Left lobe of liver (tissue), 2 donors: ENCODE measurements at regions not wholly inside any gene's neighbourhood (a gene's known extent, or its start where the extent isn't known, plus 50 kb on each side); places are given as distances from the start of the nearest gene placed in this dataset.

Experiments
- ATAC-seq: fragments of 200-7000 bp; cut with Tn5 transposase; one replicate; pipeline ENCODE4 v1.9.1; 2020; ENCODE audit warnings: mild to moderate bottlenecking, moderate library complexity
- DNase-seq: peaks from one replicate; pipeline ENCODE4 v3.0.0-alpha.2; 2020; ENCODE audit warnings: low spot score
- donor health status: DM: no; HTN: no; CAD: no; lungs with moderate emphysema.
- donor health status: DM: no; HTN: yes; CAD: no.

DNA sequence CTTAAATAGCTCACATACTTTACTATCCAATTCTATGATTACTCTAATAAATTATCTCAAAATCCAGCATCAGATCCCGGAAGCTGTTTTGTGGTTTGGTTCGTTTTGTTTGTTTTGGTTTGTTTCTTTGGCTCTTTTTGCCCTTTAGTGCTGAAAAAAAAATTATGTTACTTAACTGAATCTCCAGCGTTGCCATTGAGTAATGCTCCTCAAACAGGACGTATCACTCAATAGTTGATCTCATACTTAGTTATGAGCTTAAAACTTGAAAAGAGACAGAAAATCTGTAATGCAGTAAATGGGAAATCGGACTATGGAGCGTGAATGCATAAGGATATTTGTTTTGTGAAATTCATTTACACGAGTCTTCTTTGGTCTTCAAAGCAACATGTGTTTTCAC lies 533.8 kb upstream of the TMPRSS15 start:
- DNase-seq: no peak
- ATAC-seq: no peak

DNA sequence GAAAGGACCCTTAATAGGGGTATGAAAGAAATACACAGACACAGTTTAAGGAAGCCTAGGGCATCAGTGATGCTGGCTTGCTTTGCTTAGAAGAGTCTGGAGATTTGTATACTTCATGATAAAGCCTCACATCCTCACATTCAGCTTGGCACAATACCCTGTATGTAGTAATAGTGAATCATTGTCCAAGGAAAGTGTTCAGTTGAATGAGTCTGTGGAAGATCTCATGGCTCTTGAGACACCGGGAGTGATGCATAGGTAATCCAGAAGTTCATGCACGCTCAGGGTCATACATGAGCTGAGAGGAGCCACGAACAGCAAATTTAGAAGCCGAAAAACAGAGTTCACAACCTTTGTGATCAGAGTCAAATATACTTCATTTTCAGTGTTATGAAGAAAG lies 537.2 kb upstream of the TMPRSS15 start:
- no peak for ATAC-seq
- DNase-seq: no peak

DNA sequence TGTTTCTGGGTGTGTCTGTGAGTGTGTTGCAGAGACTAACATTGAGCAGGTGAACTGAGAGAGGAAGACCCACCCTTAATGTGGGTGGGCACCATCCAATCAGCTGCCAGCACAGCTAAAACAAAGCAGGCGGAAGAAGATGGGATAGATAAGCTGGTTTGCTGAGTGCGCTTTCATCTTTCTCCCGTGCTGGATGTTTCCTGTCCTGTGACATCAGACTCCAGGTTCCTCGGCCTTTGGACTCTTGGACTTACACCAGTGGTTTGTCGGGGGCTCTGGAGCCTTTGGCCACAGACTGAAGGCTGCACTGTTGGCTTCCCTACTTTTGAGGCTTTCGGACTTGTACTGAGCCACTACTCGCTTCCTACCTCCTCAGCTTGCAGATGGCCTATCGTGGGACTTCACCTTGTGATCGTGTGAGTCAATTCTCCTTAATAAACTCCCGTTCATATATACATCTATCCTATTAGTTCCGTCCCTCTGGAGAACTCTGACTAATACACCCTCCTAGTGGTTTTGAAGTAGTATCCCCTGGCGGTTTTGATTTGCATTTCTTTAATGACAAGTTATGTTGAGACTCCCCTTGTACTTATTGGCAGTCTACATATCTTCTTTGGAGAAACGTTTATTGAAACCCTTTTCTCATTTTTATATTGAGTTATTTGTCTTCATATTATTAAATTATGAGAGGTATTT lies 546.6 kb upstream of the TMPRSS15 start:
- ATAC-seq (no peak), DNase-seq (no peak)

DNA sequence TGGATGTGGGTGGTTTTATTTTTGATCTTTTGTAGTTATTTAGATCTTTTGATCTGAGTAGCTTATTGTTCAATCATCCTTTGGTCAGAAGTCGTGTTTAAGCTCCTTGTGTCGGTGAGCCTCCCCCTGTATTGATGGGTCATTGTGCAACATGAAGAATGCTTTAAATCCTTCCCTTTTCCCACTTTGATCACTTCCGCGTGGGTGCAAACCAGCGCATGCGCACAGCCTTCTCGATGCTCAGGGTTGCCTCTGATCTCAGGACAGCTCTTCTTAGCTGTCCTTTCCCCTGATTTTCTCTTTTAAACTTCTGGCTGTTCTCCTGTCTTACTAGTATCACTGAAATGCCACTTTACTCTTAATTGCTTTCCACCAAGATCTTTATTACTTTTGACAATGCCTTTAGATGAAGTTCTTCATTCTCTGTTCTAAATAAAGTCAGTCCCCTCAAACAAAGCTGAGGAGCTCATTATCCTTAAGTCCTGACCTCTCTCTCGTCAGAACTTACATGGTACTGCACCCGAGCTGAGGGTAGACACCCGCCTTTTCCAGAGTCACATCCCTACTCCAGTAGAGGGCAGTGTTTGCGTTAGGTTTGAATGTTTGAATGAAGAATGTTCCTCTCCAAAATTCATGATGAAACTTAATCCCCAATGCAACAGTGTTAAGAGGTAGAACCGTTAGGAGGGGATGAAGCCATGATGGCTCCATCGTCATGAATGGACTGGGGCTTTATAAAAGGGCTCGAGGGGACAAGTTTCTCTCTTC lies 547.9 kb upstream of the TMPRSS15 start:
- DNase-seq (no peak), ATAC-seq (peak; percentile 75)

DNA sequence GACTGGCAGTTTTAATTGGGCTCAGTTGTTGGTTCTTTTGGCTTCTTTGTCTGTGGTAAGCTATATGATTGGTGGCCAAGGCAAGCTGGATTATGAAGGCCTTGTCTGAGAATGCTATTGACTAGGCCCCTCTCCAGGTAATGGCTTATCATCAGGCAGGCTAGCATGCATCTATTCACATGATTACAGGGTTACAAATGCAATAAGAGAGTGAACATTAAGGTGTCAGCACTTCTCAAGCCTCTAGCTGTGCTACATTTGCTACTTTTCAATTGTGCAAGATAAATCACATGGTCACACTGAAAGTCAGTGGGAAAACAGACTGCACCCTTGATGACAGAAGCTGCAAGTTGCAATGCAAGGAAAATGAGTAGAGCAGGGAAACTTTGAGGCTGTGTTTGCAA lies 550.9 kb upstream of the TMPRSS15 start:
- ATAC-seq (peak; percentile 37), DNase-seq (no peak)

DNA sequence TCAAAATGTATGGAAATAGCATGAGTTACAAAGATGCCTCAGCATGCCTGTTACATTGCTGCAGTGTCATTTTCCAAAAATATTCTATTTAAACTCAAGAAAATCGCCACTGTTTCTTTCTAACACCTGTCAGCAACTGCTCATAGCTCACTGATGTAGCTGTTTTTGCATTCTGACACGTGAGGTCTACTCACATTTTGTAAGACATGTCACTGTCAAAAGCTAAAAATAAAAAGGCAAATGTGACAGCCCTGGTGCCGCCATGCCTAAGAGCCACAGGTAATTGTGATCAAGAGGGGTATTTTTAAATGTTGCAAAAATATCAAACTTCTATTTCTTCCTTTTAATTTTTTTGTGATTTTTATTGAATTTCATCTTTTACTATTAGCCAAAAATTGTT lies 556.2 kb upstream of the TMPRSS15 start:
- no peak for DNase-seq
- ATAC-seq: no peak

DNA sequence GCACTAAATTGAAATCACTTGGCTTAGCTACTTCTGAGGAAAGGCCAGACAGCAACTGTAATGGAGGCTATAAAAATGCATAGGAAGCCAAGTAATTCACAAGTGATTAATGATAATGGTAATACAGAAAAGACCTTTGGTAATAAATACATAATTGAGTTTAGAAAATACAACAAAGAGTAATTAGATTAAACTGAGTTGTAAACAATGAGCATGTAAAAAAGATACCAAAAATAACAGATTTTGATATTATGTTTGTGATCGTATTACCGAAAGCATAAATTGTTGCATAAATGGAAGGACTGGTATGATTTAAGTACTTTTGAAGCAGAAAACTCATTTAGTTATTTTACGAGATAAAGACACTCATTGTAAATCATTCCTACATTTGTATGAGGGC lies 556.7 kb upstream of the TMPRSS15 start:
- ATAC-seq (no peak), DNase-seq (no peak)

DNA sequence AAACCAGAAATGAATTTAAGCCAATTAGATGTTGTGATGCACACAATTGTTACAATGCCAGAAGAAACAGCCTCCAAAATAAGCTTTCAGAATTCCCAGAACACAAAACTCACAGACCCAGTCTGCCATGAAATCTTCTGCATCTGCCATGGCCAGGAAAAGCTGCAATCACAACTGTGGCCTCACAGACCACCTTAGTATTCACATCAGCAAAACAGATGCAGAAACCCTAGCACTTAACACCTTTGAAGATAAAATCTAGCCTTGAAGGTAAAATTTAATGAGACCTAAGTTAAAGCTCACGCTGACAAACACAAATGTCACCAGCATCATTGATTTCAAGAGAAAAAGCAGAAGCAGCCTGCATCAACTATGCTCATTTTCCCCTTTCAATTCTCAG lies 566.8 kb upstream of the TMPRSS15 start:
- no peak for DNase-seq
- ATAC-seq: no peak

DNA sequence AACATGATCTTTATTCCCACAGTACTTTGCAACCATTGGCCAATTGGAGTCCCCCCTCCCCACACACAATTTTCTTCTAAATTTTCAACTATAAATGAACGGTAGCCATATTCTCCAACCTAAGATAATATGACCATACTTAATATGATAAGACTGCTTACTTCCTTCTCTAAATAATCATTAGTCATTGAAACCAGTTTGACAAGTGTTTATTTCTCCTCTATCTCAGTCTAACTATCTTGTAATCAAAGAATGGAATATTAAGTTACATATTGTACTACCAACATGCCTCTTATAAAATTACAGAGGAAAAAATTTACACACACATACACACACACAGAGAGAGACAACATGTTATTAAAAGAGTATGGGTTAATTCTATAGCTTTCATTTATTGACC lies 567.4 kb upstream of the TMPRSS15 start:
- ATAC-seq: no peak
- DNase-seq: no peak

DNA sequence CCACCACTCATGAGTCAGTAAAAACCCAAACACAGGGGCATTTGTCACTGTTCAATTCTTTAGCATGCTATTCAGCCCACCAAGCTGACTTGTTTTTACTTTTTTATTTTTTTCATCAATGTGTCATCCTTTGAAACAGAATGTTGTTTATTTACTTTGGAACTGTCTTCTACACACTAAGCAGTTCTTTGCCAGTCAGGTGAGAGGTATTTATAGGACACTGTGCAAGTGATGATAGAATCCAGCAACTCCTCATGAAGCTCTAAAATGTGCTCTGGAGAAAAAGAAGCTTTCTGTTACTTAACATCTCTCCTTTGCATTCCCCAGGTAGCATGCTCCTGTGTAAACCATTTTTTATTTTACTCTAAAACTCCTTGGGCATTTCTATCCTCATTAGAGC lies 582.0 kb upstream of the TMPRSS15 start:
- DNase-seq (no peak), ATAC-seq (no peak)

DNA sequence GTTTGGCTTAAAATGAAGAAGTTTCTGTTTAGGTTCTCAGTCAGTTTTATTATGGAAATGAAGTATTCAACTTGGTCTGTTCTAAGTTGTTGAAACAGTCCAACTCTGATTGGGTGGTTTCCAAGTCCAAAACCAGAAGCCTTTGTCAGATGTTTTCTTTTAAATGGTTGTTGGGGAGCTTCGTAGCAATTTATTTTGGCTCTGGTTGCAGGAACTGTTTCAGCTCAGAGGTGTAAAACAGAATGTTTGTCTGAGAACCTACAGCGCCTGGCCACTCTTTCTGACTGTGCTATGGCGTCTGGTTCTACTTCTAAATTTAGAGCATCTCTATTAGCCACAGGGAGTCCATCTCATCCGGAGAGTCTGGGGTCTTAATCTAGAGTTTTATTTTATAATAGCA lies 582.6 kb upstream of the TMPRSS15 start:
- DNase-seq: no peak
- no peak for ATAC-seq

DNA sequence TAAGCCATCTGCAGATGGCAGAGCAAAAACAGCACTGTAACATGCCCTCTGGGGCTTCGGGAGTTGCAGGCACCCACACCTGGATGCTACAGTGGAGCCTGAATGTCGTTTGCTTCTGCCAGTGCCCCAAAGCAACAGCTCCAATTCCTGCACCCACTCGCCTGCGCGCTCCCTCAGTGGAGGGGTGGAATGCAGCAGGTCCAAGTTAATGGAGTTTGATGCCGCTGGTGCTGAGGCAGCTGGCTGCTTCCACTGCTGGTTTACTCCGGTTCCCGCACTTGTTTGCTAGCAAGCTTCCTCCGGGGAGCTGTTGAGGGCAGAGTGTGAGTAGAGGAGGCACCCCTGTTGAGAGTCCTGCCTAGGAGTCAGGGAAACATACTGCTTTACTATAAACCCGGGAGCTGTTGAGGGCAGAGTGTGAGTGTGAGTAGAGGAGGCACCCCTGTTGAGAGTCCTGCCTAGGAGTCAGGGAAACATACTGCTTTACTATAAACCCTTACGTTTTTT lies 584.0 kb upstream of the TMPRSS15 start:
- DNase-seq: no peak
- ATAC-seq: no peak

DNA sequence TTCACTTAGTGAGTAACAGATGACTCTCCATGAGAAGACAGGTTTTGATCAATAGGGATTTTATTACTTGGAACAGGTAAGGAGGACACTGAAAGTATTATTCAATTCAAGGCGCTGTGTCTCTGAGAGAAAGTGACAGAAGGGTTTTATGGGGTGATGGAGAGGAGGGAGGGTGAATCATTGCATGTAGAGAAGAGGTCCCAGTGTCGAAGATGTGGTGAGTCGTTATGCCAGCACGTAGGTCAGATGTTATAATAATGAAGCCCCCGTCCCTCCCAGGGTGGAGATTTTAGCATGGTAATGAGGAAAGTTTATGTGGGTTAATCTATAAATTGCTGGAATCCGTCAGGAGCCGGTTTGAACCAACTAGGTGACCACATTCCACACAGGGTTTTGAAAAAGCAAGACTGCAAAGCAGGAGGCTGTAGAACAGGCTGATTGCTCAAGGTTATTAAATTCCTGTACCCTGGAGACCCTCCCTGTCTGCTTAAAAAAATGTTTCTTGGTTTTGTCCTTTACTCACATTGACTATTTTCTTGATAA lies 586.4 kb upstream of the TMPRSS15 start:
- no peak for ATAC-seq

DNA sequence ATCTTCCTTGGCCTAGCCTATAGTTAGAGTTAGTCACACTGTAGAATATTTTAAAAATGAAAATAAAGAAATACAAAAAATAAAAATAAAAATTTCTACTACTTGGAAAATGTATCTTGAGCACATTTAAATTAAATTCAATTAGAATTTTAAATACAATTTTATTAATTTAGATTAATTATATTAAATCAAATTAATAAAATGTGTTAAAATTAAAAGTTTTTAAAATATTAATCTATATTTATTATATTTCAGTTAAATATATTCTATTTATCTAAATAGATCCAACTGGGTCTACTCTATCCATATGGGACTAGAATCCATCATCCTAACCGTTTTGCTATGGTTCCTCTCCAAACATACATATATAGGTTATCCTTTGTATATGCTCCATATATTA lies 588.3 kb upstream of the TMPRSS15 start:
- DNase-seq: no peak
- no peak for ATAC-seq

More for the DNA sequence above, 586.4 kb upstream of the TMPRSS15 start:
- no peak for DNase-seq

DNA sequence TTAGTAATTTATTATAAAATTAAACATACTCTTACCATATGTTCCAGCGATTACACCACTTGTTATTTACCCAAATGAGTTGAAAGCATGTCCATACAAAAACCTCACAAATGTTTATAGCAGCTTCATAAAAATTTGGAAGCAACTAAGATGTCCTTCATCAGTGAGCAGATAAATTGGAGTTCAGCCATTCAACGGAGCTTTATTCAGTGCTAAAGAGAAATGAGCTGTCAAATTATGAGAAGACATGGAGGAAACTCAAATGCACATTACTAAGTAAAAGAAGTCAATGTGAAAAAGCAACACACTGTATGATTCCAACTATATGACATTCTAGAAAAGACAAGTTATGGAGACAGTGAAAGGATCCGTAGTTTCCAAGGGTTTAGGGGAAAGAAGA lies 606.7 kb upstream of the TMPRSS15 start:
- no peak for ATAC-seq
- no peak for DNase-seq

DNA sequence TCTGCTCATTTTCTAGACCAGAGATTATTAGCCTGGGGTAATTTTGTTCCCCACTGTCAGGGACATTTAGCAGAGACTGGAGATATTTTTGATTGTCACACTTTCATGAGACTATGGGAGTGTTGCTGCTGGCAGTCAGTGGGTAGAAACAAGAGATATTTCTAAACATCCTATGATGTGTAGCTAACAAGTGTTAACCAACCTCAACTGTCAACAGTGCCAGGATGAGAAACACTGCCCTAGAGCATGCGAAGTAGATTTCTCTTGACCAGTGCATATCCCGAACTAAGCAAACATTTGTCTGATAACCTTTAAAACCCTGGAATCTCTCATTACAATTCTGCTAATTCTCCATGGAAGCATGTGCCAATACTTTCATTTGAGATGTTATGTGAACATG lies 607.4 kb upstream of the TMPRSS15 start:
- no peak for ATAC-seq
- DNase-seq: no peak

DNA sequence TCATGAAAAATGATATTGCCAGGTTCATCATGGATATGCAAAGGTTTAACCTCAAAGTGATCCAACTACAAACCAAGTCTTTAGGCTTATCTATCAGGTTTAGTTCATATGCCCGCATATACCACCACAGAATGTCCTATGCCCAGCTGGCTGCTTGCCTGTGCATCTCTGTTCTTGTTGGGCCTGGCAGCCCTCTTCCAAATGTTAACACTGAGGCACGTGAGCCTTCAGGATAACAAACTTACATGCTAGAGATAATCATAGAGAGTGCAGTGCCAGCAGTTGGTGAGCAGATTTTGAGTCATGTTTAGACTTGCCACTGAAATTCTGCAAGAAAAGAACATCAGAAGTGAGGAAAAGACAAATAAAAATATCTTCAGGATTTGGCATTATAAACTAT lies 607.9 kb upstream of the TMPRSS15 start:
- DNase-seq: no peak
- no peak for ATAC-seq

DNA sequence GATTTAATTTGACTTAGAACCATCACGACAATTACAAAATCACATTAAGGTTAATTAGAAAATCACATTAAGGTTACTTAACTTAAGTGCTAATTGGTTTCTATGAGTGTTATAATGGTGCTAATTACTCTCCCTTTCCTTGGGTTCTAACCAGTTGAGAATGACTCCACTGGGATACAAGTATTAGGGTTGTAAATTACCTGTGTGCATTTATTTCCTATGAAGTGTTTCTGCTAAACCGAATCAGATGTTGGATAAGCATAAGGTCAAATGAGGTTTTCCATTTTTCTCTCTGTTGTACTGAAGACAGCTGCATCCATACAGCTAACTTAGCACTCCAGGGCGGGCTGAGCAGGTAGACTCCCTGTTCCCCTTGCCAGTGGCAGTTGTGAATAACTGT lies 610.3 kb upstream of the TMPRSS15 start:
- no peak for ATAC-seq
- DNase-seq: no peak

DNA sequence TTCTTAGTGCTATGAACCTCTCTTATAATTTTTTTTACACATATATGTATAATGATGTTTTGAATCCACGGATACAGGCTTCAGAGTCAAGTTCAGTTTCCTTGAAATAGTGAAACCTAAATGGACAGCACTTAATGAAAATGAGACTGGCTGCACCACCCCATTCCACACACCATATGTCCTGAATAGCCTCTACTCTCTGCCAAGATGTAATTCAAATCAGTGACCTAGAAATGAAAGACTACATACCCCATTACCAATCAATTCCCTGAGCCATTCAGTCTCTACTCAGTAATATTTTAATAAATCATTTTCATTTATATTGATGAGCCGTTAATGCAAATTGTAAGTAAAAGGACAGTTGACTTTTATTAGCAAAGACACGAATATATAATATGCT lies 614.9 kb upstream of the TMPRSS15 start:
- ATAC-seq: no peak
- no peak for DNase-seq

DNA sequence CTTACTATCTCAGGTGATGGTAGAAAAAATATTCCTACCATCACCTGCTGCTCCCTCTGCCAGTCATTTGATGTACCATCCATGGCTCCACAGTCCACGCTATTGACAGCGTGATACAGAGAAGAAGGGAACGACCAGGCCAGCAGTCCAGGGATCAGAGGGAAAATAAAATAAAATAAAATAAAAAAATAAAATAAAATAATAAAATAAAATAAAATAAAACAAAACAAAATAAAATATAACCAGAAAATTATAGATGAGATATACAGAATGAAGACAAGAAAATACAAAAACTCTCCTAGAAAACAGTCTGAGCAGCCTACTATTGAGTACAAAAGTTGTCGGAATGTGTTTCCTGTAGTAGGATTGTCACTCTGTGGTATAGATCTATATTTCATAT lies 619.4 kb upstream of the TMPRSS15 start:
- DNase-seq (no peak), ATAC-seq (no peak)

DNA sequence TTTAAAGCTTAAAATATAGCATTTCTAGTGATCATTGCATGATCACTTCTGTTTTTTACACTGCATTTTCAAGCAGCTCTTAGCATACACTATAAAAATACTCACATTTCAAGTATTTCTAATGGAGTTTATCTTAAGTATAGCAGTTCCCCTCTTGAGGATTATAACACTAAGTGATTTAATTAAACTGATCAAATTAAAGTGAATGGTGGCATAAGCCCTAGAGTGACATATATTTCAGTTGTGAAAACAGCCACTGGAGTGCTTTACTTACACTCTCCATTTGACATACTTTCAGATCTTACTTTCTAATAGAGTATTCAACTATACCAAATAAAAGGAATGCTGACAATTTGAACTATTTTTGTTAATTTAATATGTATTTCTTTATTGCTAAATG lies 623.3 kb upstream of the TMPRSS15 start:
- no peak for ATAC-seq
- DNase-seq: no peak

DNA sequence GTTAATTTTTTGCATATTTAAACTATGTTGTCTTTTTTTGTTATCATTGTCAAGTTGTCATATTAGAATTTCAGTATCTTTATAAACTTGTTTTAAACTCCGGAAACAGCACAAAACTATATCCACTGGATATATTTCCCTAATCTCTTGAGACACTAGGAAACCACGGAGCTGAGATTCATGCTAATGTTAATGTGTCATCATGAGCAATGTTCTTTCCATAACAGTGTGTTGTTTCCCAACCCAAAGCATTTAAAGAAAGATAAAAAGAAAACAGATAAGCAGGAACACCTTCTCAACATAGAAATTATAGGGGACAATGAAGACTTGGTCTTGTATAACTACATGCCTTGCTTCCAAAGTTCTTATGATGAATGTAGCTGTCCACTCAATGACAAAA lies 626.2 kb upstream of the TMPRSS15 start:
- DNase-seq: no peak

More for the DNA sequence above, 626.2 kb upstream of the TMPRSS15 start:
- no peak for ATAC-seq
